Ascending aorta (tissue), 2 donors: ENCODE measurements at regions not wholly inside any gene's neighbourhood (a gene's known extent, or its start where the extent isn't known, plus 50 kb on each side); places are given as distances from the start of the nearest gene placed in this dataset.
A peak's percentile ranks its signal among the peaks of the same experiment; 100 is the strongest.

Experiments
- DNase-seq, 2 donors: peaks; one replicate each; pipeline ENCODE4 v3.0.0-alpha.2; 2019; ENCODE audit warnings: low spot score in 2 of 2
- H3K27ac ChIP-seq, 2 donors: fragments of 200-600 bp; sonication (generic); one replicate each; pipeline ENCODE4 v1.5.1; 2016 to 2017; ENCODE audit warnings: mild to moderate bottlenecking in 1 of 2
- H3K27me3 ChIP-seq: fragments of 200-600 bp; sonication (generic); one replicate; pipeline ENCODE4 v1.5.1; 2017
- H3K36me3 ChIP-seq, 2 donors: fragments of 200-600 bp; sonication (generic); one replicate each; pipeline ENCODE4 v1.5.1; 2016
- H3K4me1 ChIP-seq, 2 donors: fragments of 200-600 bp; sonication (generic); one replicate each; pipeline ENCODE4 v1.5.1; 2016 to 2017; ENCODE audit warnings: mild to moderate bottlenecking in 1 of 2
- H3K4me3 ChIP-seq, 2 donors: fragments of 200-600 bp; sonication (generic); one replicate each; pipeline ENCODE4 v1.5.1; 2016 to 2017; ENCODE audit warnings: mild to moderate bottlenecking in 1 of 2
- H3K9me3 ChIP-seq, 2 donors: fragments of 200-600 bp; sonication (generic); one replicate each; pipeline ENCODE4 v1.5.1; 2016
- intact Hi-C: fragments of 100-400 bp; cut with DNase I; formaldehyde crosslinking; loops from one replicate; pipeline ENCODE4 v1.15.1; 2023
- TF ChIP-seq, protein P1 (sequence below), 3 experiments: fragments of 200-600 bp in 2 of 3; fragments of 450-650 bp in 1 of 3; sonication (generic) in 2 of 3; IDR thresholded peaks; one replicate each; pipeline ENCODE4 v1.5.1; 2016 to 2019; ENCODE audit warnings: antibody characterized with exemption in 3 of 3, mild to moderate bottlenecking in 1 of 3, moderate library complexity in 1 of 3

DNA sequence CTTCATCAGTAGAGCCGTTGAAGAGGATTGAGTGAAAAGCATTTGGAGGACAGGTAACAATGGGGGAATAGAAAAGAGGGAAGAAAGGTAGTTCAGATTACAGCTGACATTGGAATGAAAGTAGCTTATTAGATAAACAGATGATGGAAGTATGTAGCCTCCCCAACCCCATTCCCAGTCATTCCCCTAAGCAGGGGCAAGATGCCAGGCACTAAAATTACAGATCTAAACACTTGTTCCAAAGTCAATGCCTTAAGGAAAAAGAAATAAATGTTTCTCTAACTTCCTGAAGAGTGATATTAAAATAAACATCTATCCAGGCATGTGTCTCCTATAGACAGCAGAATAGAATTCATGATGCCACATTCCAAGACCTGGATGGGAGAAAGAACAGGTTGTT is 350.8 kb downstream of the PDGFC start:
- no peak for DNase-seq
- TF ChIP-seq, protein P1, sequence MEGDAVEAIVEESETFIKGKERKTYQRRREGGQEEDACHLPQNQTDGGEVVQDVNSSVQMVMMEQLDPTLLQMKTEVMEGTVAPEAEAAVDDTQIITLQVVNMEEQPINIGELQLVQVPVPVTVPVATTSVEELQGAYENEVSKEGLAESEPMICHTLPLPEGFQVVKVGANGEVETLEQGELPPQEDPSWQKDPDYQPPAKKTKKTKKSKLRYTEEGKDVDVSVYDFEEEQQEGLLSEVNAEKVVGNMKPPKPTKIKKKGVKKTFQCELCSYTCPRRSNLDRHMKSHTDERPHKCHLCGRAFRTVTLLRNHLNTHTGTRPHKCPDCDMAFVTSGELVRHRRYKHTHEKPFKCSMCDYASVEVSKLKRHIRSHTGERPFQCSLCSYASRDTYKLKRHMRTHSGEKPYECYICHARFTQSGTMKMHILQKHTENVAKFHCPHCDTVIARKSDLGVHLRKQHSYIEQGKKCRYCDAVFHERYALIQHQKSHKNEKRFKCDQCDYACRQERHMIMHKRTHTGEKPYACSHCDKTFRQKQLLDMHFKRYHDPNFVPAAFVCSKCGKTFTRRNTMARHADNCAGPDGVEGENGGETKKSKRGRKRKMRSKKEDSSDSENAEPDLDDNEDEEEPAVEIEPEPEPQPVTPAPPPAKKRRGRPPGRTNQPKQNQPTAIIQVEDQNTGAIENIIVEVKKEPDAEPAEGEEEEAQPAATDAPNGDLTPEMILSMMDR (IDR thresholded peaks at IDR 0.05), result no peak
- Histone ChIP-seq H3K27me3 (no peaks in the 10 kb centered on the region), H3K27ac (no peak overlapping the region), H3K4me3 (no peak overlapping the region), H3K9me3 (no peaks in the 10 kb centered on the region), H3K4me1 (peaks cover 0 to 2% of the 10 kb centered on the region in 2 donors), H3K36me3 (no peaks in the 10 kb centered on the region)
- intact Hi-C loops, result no loop called here

DNA sequence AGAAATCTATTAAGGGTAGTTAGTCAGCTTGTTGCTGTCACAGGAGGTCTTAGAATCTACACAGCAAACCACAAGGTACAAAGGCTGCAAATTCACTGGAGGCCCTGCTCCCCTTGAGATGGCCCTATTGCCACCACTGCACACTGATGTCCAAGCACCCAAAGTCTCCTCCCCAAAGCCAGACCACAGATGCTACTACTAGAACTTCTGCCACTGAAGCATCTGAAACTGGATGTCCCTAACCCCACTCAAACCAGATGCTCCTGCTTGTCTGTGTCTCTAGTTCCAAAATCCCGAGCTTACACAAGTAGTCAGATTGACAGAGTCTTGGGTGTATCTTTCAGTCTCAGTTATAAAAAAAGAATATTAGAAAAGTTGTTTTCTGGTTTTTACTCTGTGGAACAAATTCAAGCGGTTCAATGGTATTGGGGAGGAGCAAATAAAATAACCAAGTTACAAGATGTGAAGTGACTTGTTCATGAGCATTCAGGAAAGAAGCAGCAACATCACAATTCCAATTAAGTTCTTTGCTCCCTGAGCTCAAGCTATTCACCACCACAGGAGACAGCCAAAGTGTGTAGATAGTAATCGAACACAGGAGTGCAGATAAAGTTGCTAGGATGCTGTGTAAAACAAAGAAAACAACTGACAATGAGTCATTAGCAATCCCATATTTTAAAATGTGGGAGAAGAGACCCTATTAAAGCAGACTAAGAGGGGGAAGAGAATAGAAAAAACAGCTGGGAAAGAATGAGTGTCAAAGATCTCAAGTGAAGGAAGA is 352.3 kb downstream of the PDGFC start:
- no peak for DNase-seq
- no peaks in the 10 kb centered on the region for H3K36me3 ChIP-seq
- no peaks in the 10 kb centered on the region for H3K27me3 ChIP-seq
- no peak overlapping the region for H3K27ac ChIP-seq
- TF ChIP-seq, protein P1 (IDR thresholded peaks at IDR 0.05), result no peak
- intact Hi-C loops, result no loop called here
- H3K9me3 ChIP-seq, result no peaks in the 10 kb centered on the region
- no peak overlapping the region for H3K4me3 ChIP-seq
- H3K4me1 ChIP-seq, result peaks cover 0 to 2% of the 10 kb centered on the region in 2 donors

DNA sequence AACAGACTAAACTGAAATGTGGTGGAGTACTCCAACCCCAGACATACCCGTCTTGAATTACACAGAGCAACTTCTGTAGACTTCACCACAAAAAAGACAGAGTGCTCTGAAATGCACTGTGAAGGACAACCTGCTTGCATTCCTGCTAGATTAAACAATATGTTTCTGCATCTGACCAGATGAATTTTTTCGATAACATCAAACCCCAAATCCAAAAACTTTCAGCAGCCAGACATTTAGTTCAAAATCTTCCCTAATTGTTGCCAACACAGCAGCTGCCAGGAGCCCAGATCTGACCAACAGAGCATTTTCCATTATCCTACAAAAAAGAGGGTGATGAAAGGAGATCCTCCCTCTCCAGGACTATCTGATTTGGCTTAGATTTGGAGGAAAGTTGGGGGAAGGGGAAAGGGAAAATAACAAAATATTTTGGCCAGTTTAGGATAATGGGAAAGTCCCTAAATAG is 356.5 kb downstream of the PDGFC start:
- H3K27ac ChIP-seq, result peak overlapping the region in 1 of 2 donors; percentile 4
- H3K27me3 ChIP-seq, result no peaks in the 10 kb centered on the region
- TF ChIP-seq, protein P1 (IDR thresholded peaks at IDR 0.05), result no peak
- no peak for DNase-seq
- H3K4me3 ChIP-seq, result no peak overlapping the region
- H3K4me1 ChIP-seq, result no peaks in the 10 kb centered on the region
- H3K36me3 ChIP-seq, result no peaks in the 10 kb centered on the region
- H3K9me3 ChIP-seq, result no peaks in the 10 kb centered on the region
- intact Hi-C loops, result no loop called here

DNA sequence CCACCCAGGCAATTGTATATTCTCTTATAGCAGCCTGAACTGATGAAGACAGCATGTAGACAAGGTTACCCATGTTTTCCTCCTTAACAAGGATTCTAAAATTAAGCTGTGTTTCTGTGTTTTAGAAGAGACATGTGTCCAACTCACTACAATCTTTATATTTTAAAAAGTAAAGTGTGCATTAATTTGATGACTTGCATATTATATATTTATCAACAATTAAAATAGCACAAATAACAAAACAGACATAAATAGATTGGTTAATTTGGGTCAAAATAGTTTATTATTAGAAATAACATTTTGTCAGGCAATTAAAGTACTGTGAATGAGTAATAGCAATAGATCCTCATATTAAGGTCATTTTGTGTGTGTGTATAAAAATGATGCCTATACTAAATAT is 357.1 kb downstream of the PDGFC start:
- no peaks in the 10 kb centered on the region for H3K27me3 ChIP-seq
- no peaks in the 10 kb centered on the region for H3K36me3 ChIP-seq
- no peak overlapping the region for H3K27ac ChIP-seq
- no peak for DNase-seq
- no peaks in the 10 kb centered on the region for H3K9me3 ChIP-seq
- intact Hi-C loops, result no loop called here
- no peaks in the 10 kb centered on the region for H3K4me1 ChIP-seq
- TF ChIP-seq, protein P1 (IDR thresholded peaks at IDR 0.05), result no peak
- H3K4me3 ChIP-seq, result no peak overlapping the region

DNA sequence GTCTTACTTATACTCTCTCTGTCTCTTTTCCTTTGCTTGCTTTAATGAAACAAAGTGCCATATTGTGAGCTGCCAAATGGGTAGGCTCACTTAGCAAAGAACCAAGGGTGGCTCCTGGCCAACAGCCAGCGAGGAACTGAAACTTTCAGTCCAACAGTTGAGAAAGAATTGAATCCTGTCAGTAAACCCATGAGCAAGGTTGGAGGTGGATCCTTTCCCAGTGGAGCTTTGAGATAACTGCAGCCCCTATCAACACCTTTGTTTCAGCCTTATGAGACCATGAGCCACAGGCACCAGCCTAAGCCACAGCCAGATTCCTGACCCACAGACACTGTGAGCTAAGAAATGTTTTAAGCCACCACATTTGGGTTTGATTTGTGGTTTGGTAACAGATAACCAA is 362.2 kb downstream of the PDGFC start:
- intact Hi-C loops, result no loop called here
- TF ChIP-seq, protein P1 (IDR thresholded peaks at IDR 0.05), result no peak
- Histone ChIP-seq H3K27ac (no peak overlapping the region), H3K9me3 (no peaks in the 10 kb centered on the region), H3K4me1 (peaks cover 0 to 4% of the 10 kb centered on the region in 2 donors), H3K27me3 (no peaks in the 10 kb centered on the region), H3K36me3 (no peaks in the 10 kb centered on the region), H3K4me3 (no peak overlapping the region)
- DNase-seq, result no peak
